GM18505 (cell line): ENCODE measurements at regions not wholly inside any gene's neighbourhood (a gene's known extent, or its start where the extent isn't known, plus 50 kb on each side); places are given as distances from the start of the nearest gene placed in this dataset.
"Not testable (repeated sequence)": the region's sequence is repeated elsewhere in the genome, so short reads cannot be mapped to it uniquely, and the experiment has no call there.

Source experiments
- ATAC-seq: cut with Tn5 transposase; IDR thresholded peaks from one replicate; pipeline ENCODE4 v1.9.1; 2021; ENCODE audit not compliant: unreplicated experiment
- POLR2A ChIP-seq: IDR thresholded peaks from 4 replicates; pipeline ENCODE4 v1.6.1; 2011; ENCODE audit warnings: borderline replicate concordance; ENCODE audit not compliant: insufficient read depth, insufficient read length; ENCODE audit errors: extremely low read depth

GRCh38 chr18:4581966-4582365 is 126.9 kb upstream of the DLGAP1 start:
- ATAC-seq, result no peak
- TF ChIP-seq POLR2A, result no peak

GRCh38 chr18:4578449-4578848 is 123.3 kb upstream of the DLGAP1 start:
- TF ChIP-seq POLR2A, result no peak
- no peak for ATAC-seq

- no peak for TF ChIP-seq POLR2A
- ATAC-seq, result no peak
These were observed 118.6 kb upstream of the DLGAP1 start for GRCh38 chr18:4573735-4574134.

- TF ChIP-seq POLR2A, result no peak
- ATAC-seq, result no peak
These were observed 102.4 kb upstream of the DLGAP1 start for GRCh38 chr18:4557502-4557901.

- ATAC-seq, result no peak
- no peak for TF ChIP-seq POLR2A
These were observed 95.9 kb upstream of the DLGAP1 start for GRCh38 chr18:4551001-4551360.

GRCh38 chr18:4549164-4549872 is 94.2 kb upstream of the DLGAP1 start:
- no peak for ATAC-seq
- TF ChIP-seq POLR2A, result no peak

- ATAC-seq, result no peak
- TF ChIP-seq POLR2A, result no peak
These were observed 92.0 kb upstream of the DLGAP1 start for GRCh38 chr18:4547126-4547525.

- TF ChIP-seq POLR2A, result no peak
- no peak for ATAC-seq
These were observed 89.0 kb upstream of the DLGAP1 start for GRCh38 chr18:4544142-4544541.

- TF ChIP-seq POLR2A, result no peak
- no peak for ATAC-seq
These were observed 88.6 kb upstream of the DLGAP1 start for GRCh38 chr18:4543711-4544110.

GRCh38 chr18:4541588-4541987 is 86.5 kb upstream of the DLGAP1 start:
- ATAC-seq, result no peak
- TF ChIP-seq POLR2A, result no peak

GRCh38 chr18:4536447-4536846 is 81.3 kb upstream of the DLGAP1 start:
- ATAC-seq, result no peak
- no peak for TF ChIP-seq POLR2A

GRCh38 chr18:4528405-4528804 is 73.3 kb upstream of the DLGAP1 start:
- TF ChIP-seq POLR2A, result no peak
- no peak for ATAC-seq

GRCh38 chr18:4527826-4528225 is 72.7 kb upstream of the DLGAP1 start:
- not testable (repeated sequence) for ATAC-seq

- no peak for ATAC-seq
- TF ChIP-seq POLR2A, result no peak
These were observed 69.0 kb upstream of the DLGAP1 start for GRCh38 chr18:4524096-4524495.

GRCh38 chr18:4511166-4511565 is 56.1 kb upstream of the DLGAP1 start:
- no peak for ATAC-seq
- TF ChIP-seq POLR2A, result no peak
